Mesendoderm (in vitro differentiated cells): ENCODE measurements at regions not wholly inside any gene's neighbourhood (a gene's known extent, or its start where the extent isn't known, plus 50 kb on each side); places are given as distances from the start of the nearest gene placed in this dataset.

Experiments
- DNase-seq: peaks from one replicate; pipeline ENCODE4 v3.0.0; 2013
- H2AK5ac ChIP-seq: 2 replicates; pipeline ENCODE4 v1.6.1; 2013; ENCODE audit warnings: low read length, inconsistent platforms
- H2BK120ac ChIP-seq: 2 replicates; pipeline ENCODE4 v1.6.1; 2013; ENCODE audit warnings: low read depth, mild to moderate bottlenecking, low read length, moderate library complexity, mixed read lengths
- H2BK15ac ChIP-seq: replicated peaks from 2 replicates; pipeline ENCODE4 v1.6.1; 2013; ENCODE audit warnings: low read depth, mild to moderate bottlenecking, moderate library complexity
- H2BK5ac ChIP-seq: 2 replicates; pipeline ENCODE4 v1.6.1; 2013; ENCODE audit warnings: low read length, inconsistent platforms
- H3K18ac ChIP-seq: 2 replicates; pipeline ENCODE4 v1.6.1; 2013; ENCODE audit warnings: mild to moderate bottlenecking, low read length, mixed read lengths
- H3K23ac ChIP-seq: one replicate; pipeline ENCODE4 v1.6.1; 2013; ENCODE audit warnings: low read length
- H3K27ac ChIP-seq: 2 replicates; pipeline ENCODE4 v1.5.1; 2013; ENCODE audit warnings: low read depth, mild to moderate bottlenecking, inconsistent platforms, low read length, moderate library complexity
- H3K27me3 ChIP-seq: 2 replicates; pipeline ENCODE4 v1.6.1; 2013; ENCODE audit warnings: low read length, control low read depth, mild to moderate bottlenecking, inconsistent platforms; ENCODE audit not compliant: insufficient read depth, poor library complexity
- H3K36me3 ChIP-seq: 2 replicates; pipeline ENCODE4 v1.6.1; 2013; ENCODE audit warnings: low read length, inconsistent platforms; ENCODE audit not compliant: control insufficient read depth, insufficient read depth
- H3K4ac ChIP-seq: one replicate; pipeline ENCODE4 v1.6.1; 2013; ENCODE audit warnings: low read depth, mild to moderate bottlenecking, low read length, moderate library complexity
- H3K4me1 ChIP-seq: 2 replicates; pipeline ENCODE4 v1.6.1; 2013; ENCODE audit warnings: low read depth, low read length, inconsistent platforms; ENCODE audit not compliant: control insufficient read depth
- H3K4me2 ChIP-seq: 2 replicates; pipeline ENCODE4 v1.6.1; 2013; ENCODE audit warnings: low read length
- H3K4me3 ChIP-seq: 2 replicates; pipeline ENCODE4 v1.5.1; 2013; ENCODE audit warnings: mild to moderate bottlenecking, low read length
- H3K56ac ChIP-seq: one replicate; pipeline ENCODE4 v1.6.1; 2013; ENCODE audit warnings: low read length
- H3K79me1 ChIP-seq: 2 replicates; pipeline ENCODE4 v1.6.1; 2013; ENCODE audit warnings: low read length, inconsistent platforms
- H3K79me2 ChIP-seq: 2 replicates; pipeline ENCODE4 v1.6.1; 2013; ENCODE audit warnings: mild to moderate bottlenecking, low read length; ENCODE audit not compliant: control insufficient read depth, insufficient read depth
- H3K9ac ChIP-seq: 2 replicates; pipeline ENCODE4 v1.6.1; 2013; ENCODE audit warnings: low read length, inconsistent platforms
- H4K5ac ChIP-seq: one replicate; pipeline ENCODE4 v1.6.1; 2013; ENCODE audit warnings: low read length
- H4K8ac ChIP-seq: one replicate; pipeline ENCODE4 v1.6.1; 2013; ENCODE audit warnings: low read depth, mild to moderate bottlenecking, control low read depth, low read length, moderate library complexity
- WGBS: extraction: QIAGEN DNeasy Blood & Tissue Kit; methylation state at CpG from one replicate; pipeline ENCODE4 v1.1.7; 2013; ENCODE audit warnings: low lambda C conversion rate, missing lambda C conversion rate; ENCODE audit not compliant: insufficient coverage; ENCODE audit errors: extremely low coverage; 5-methylcytosine and 5-hydroxymethylcytosine counted together

DNA sequence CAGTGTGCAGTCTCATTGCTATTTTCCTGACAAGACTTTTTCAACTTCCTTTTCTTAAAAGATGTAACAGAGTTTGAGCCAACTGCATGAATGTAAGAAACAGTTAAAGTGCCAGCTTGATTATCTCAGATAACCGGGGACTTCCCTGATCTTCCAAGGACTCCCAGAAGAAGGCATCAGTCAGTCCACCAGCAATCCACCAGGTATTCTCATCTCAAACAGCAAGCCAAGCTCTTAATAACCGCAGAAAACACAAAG, 350.1 kb downstream of the LIG4 start:
- H3K79me2 ChIP-seq: peaks cover 11% of the 10 kb centered on the region
- no peaks in the 10 kb centered on the region for H3K36me3 ChIP-seq
- H4K5ac ChIP-seq: no peak overlapping the region
- no peaks in the 10 kb centered on the region for H3K27me3 ChIP-seq
- H3K18ac ChIP-seq: no peak overlapping the region
- H3K23ac ChIP-seq: no peak overlapping the region
- no peak overlapping the region for H3K4ac ChIP-seq
- no peak overlapping the region for H2BK15ac ChIP-seq
- no peak overlapping the region for H2BK120ac ChIP-seq
- no CpG with 5 or more reads among the region's 2 CpGs for WGBS
- H3K4me1 ChIP-seq: peaks cover 6% of the 10 kb centered on the region
- peak overlapping the region; percentile 17 for H3K4me2 ChIP-seq
- H3K79me1 ChIP-seq: peaks cover 2% of the 10 kb centered on the region
- no peak overlapping the region for H2BK5ac ChIP-seq
- H3K56ac ChIP-seq: no peak overlapping the region
- DNase-seq: peak; percentile 31
- H3K9ac ChIP-seq: no peak overlapping the region
- H3K27ac ChIP-seq: no peak overlapping the region
- H4K8ac ChIP-seq: no peak overlapping the region
- H3K4me3 ChIP-seq: peak overlapping the region; percentile 1
- no peak overlapping the region for H2AK5ac ChIP-seq

DNA sequence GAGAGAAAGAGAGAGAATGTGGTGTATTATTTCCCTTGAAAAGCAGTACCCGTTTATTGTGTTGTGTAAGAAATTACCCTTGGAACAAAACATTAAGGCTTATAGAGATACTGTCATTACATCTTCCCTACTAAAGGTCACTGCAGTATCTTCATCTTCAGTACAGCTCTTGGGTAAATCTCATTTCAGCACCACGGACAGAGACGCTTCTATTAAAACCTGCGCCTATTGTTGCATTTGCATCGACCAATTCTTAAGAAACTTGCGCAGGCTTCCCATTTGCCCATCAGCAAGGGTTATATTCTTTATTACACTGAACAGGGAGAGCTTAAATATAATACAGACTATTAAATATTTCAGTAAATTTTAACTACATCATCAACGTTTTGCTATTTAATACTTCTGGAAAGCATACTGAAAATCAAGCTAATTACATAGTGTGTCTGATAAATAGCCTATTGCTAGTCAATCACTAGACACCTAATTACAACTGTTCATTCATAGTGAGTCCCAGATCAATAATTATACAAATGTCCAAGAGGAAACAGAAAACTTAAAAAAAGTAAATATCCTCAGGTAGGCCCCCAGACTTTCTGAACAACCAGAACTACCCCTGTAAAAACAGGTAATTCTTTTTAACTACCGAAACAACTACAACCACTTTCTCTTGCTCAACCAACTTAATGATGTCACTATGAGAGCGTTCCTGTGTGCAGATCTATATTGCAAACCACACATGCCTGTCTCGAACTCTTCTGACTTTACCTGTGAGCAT, 350.6 kb downstream of the LIG4 start:
- DNase-seq: peak; percentile 78
- no peak overlapping the region for H4K8ac ChIP-seq
- no CpG with 5 or more reads among the region's 10 CpGs for WGBS

DNA sequence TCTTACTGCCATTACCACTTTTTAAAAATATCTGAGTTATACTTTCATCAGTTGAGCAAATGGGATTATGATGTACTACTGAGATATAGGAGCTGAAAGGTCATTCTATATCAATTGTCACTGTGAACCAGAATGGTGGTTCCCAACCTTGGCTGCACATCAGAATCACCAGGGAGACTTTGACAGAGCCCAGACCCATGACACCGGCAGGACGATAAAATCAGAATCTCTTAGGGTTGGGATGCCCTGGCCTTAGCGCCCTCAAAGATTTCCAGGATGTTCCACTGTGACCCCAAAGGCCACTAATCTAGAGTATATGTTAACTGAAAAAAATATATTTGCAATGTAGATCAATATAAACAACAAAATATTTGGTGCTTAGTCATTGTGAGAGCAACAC, 355.1 kb downstream of the LIG4 start:
- Histone ChIP-seq H3K23ac (no peak overlapping the region), H2BK120ac (no peak overlapping the region)
- WGBS: no CpG with 5 or more reads among the region's 3 CpGs

More for the DNA sequence above, 350.6 kb downstream of the LIG4 start:
- peak overlapping the region; percentile 1 for H3K4me3 ChIP-seq
- H4K5ac ChIP-seq: no peak overlapping the region
- no peak overlapping the region for H3K56ac ChIP-seq
- H3K4me1 ChIP-seq: peaks cover 6% of the 10 kb centered on the region
- H3K4ac ChIP-seq: no peak overlapping the region
- H2BK5ac ChIP-seq: no peak overlapping the region
- H3K36me3 ChIP-seq: no peaks in the 10 kb centered on the region
- H3K27ac ChIP-seq: no peak overlapping the region
- peaks cover 14% of the 10 kb centered on the region for H3K79me2 ChIP-seq
- H2AK5ac ChIP-seq: no peak overlapping the region
- H2BK120ac ChIP-seq: no peak overlapping the region
- H3K79me1 ChIP-seq: peaks cover 3% of the 10 kb centered on the region
- H3K27me3 ChIP-seq: no peaks in the 10 kb centered on the region
- no peak overlapping the region for H2BK15ac ChIP-seq
- no peak overlapping the region for H3K23ac ChIP-seq
- no peak overlapping the region for H3K18ac ChIP-seq
- peak overlapping the region; percentile 17 for H3K4me2 ChIP-seq
- no peak overlapping the region for H3K9ac ChIP-seq

DNA sequence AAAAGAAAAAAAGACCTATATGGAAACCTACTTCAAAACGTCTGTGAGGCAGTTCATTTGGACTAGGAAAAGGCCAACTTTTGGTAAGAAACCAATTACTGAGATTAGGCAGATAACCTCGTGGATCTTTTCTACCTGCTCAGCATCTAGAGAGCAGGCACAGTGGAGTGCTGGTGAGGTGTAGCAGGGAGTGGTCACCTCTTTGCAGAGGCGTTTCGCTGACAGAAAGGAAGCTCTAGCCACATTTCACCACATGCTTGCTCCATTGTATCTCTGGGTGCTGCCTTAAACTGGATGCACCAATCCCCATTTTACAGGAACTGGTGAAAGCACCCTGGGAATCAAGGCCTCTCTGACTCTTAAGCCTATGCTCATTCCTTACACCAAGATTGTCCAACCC, 360.5 kb downstream of the LIG4 start:
- no peak overlapping the region for H3K18ac ChIP-seq

More for the DNA sequence above, 355.1 kb downstream of the LIG4 start:
- Histone ChIP-seq H3K9ac (no peak overlapping the region), H3K27me3 (no peaks in the 10 kb centered on the region), H3K4ac (no peak overlapping the region), H3K36me3 (no peaks in the 10 kb centered on the region), H3K79me2 (peaks cover 32% of the 10 kb centered on the region), H3K4me3 (no peak overlapping the region), H2BK15ac (no peak overlapping the region), H3K56ac (no peak overlapping the region), H4K8ac (peak overlapping the region; percentile 76), H3K27ac (no peak overlapping the region), H3K4me1 (peaks cover 3% of the 10 kb centered on the region), H4K5ac (no peak overlapping the region), H3K79me1 (peaks cover 11% of the 10 kb centered on the region), H2AK5ac (no peak overlapping the region), H2BK5ac (no peak overlapping the region), H3K18ac (no peak overlapping the region), H3K4me2 (no peak overlapping the region)
- DNase-seq: no peak

DNA sequence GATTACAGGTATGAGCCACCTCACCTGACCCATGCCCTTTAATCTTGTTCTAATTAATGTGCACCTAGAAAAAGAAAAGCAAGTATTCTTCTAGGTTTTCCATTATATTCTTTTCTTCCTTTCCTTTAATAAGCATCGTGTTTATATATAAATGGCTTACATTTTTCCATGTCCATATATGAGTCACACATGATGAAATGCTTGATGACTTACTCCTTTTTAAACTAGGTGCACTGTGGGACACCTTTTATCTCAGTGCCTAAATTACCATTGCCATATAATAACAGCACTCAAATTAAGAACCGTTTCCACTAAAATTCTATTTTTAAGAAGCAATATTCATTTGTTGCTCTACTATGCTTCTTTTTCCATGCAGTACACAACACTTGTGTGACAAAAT, 363.3 kb downstream of the LIG4 start:
- Histone ChIP-seq H3K4me1 (no peaks in the 10 kb centered on the region), H3K4me2 (no peak overlapping the region), H2BK5ac (no peak overlapping the region), H3K36me3 (no peaks in the 10 kb centered on the region), H3K79me1 (peaks cover 8% of the 10 kb centered on the region), H2BK120ac (no peak overlapping the region), H4K8ac (no peak overlapping the region), H3K4me3 (no peak overlapping the region), H3K23ac (no peak overlapping the region), H3K9ac (no peak overlapping the region), H3K27ac (no peak overlapping the region), H2BK15ac (no peak overlapping the region), H3K4ac (no peak overlapping the region), H4K5ac (no peak overlapping the region), H3K79me2 (peaks cover 13% of the 10 kb centered on the region), H3K18ac (no peak overlapping the region), H2AK5ac (no peak overlapping the region), H3K56ac (no peak overlapping the region), H3K27me3 (no peaks in the 10 kb centered on the region)
- no CpG with 5 or more reads among the region's 2 CpGs for WGBS
- DNase-seq: no peak

More for the DNA sequence above, 360.5 kb downstream of the LIG4 start:
- Histone ChIP-seq H3K4me2 (no peak overlapping the region), H3K79me2 (peaks cover 25% of the 10 kb centered on the region), H2BK15ac (no peak overlapping the region), H4K5ac (no peak overlapping the region), H2AK5ac (no peak overlapping the region), H4K8ac (no peak overlapping the region), H3K56ac (no peak overlapping the region), H3K27me3 (no peaks in the 10 kb centered on the region), H3K9ac (no peak overlapping the region), H2BK120ac (no peak overlapping the region), H3K27ac (no peak overlapping the region), H3K79me1 (peaks cover 12% of the 10 kb centered on the region), H3K4ac (no peak overlapping the region), H3K23ac (no peak overlapping the region), H3K36me3 (no peaks in the 10 kb centered on the region), H3K4me3 (no peak overlapping the region), H3K4me1 (no peaks in the 10 kb centered on the region), H2BK5ac (no peak overlapping the region)
- DNase-seq: no peak
- no CpG with 5 or more reads among the region's 4 CpGs for WGBS

DNA sequence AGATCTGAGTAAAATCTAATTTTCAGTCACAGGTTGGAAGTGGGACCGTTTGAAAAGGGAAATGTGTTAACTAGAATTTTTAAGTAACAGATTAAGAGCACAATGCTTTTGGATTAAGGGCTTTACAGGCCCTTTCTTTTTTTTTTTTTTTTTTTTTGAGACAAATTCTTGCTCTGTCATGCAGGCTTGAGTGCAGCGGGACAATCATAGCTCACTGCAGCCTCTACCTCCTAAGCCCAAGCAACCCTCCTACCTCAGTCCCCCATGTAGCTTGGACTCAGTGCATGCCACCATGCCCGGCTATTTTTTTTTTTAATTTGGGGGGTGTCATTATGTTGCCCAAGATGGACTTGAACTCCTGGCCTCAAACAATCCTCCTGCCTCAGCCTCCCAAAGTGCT, 363.7 kb downstream of the LIG4 start:
- H2AK5ac ChIP-seq: no peak overlapping the region
- H3K27me3 ChIP-seq: no peaks in the 10 kb centered on the region
- H2BK15ac ChIP-seq: no peak overlapping the region
- DNase-seq: no peak
- H3K79me2 ChIP-seq: peaks cover 11% of the 10 kb centered on the region
- peaks cover 6% of the 10 kb centered on the region for H3K79me1 ChIP-seq
- H2BK120ac ChIP-seq: no peak overlapping the region
- H3K4me1 ChIP-seq: no peaks in the 10 kb centered on the region
- no peak overlapping the region for H2BK5ac ChIP-seq
- no CpG with 5 or more reads among the region's 3 CpGs for WGBS
- no peak overlapping the region for H3K27ac ChIP-seq
- H3K56ac ChIP-seq: no peak overlapping the region
- H3K4me2 ChIP-seq: no peak overlapping the region
- no peak overlapping the region for H3K18ac ChIP-seq
- no peak overlapping the region for H3K9ac ChIP-seq
- H3K23ac ChIP-seq: no peak overlapping the region
- no peak overlapping the region for H3K4ac ChIP-seq
- no peak overlapping the region for H3K4me3 ChIP-seq
- peak overlapping the region; percentile 56 for H4K8ac ChIP-seq
- no peak overlapping the region for H4K5ac ChIP-seq
- H3K36me3 ChIP-seq: no peaks in the 10 kb centered on the region
